ENCODE measurements at regions not wholly inside any gene's neighbourhood (a gene's known extent, or its start where the extent isn't known, plus 50 kb on each side); places are given as distances from the start of the nearest gene placed in this dataset.

DNA sequence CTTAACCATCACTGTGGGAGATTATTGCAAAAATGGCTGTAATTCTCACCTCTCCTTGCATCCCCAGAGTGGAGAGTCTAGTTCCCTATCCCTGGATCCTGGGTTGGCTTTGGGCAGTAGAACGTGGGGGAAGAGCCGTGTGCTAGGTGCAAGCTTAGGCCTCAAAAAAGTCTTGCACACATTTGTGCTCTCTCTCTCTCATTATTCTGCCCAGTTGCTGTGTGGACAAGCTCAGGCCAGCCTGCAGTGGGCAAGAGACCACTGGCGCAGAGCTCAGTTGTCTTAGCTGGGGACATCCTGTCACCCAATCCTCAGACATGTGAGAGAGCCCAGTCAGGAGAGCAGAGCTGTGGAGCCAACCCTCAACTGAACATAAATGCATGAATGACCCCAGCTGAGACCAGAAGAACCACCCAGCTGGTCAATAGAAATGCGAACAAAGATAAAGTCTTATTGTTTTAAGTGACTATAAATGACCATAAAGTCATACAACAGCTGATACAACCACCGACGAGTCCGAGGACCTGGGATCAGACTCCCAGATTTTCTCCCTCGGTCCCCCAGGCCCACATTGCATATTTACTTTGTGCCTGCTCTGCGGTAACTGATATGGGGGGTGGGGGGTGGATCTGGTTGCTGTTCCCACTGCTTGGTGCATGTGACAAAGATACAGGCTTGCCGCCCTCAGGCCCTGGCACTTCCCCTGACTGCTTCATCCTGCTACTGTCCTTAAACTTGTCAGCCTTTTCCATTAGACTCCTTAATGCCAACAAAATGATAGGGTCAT is 166.4 kb upstream of the MVB12B start:
- TF ChIP-seq, protein P1, sequence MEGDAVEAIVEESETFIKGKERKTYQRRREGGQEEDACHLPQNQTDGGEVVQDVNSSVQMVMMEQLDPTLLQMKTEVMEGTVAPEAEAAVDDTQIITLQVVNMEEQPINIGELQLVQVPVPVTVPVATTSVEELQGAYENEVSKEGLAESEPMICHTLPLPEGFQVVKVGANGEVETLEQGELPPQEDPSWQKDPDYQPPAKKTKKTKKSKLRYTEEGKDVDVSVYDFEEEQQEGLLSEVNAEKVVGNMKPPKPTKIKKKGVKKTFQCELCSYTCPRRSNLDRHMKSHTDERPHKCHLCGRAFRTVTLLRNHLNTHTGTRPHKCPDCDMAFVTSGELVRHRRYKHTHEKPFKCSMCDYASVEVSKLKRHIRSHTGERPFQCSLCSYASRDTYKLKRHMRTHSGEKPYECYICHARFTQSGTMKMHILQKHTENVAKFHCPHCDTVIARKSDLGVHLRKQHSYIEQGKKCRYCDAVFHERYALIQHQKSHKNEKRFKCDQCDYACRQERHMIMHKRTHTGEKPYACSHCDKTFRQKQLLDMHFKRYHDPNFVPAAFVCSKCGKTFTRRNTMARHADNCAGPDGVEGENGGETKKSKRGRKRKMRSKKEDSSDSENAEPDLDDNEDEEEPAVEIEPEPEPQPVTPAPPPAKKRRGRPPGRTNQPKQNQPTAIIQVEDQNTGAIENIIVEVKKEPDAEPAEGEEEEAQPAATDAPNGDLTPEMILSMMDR (IDR thresholded peaks at IDR 0.05; ENCODE audit: insufficient read depth, low read length): no peak
- no peak for TF ChIP-seq POLR2AphosphoS5 (IDR thresholded peaks at IDR 0.05; ENCODE audit: low read depth)
- TF ChIP-seq, protein P2, sequence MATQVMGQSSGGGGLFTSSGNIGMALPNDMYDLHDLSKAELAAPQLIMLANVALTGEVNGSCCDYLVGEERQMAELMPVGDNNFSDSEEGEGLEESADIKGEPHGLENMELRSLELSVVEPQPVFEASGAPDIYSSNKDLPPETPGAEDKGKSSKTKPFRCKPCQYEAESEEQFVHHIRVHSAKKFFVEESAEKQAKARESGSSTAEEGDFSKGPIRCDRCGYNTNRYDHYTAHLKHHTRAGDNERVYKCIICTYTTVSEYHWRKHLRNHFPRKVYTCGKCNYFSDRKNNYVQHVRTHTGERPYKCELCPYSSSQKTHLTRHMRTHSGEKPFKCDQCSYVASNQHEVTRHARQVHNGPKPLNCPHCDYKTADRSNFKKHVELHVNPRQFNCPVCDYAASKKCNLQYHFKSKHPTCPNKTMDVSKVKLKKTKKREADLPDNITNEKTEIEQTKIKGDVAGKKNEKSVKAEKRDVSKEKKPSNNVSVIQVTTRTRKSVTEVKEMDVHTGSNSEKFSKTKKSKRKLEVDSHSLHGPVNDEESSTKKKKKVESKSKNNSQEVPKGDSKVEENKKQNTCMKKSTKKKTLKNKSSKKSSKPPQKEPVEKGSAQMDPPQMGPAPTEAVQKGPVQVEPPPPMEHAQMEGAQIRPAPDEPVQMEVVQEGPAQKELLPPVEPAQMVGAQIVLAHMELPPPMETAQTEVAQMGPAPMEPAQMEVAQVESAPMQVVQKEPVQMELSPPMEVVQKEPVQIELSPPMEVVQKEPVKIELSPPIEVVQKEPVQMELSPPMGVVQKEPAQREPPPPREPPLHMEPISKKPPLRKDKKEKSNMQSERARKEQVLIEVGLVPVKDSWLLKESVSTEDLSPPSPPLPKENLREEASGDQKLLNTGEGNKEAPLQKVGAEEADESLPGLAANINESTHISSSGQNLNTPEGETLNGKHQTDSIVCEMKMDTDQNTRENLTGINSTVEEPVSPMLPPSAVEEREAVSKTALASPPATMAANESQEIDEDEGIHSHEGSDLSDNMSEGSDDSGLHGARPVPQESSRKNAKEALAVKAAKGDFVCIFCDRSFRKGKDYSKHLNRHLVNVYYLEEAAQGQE (IDR thresholded peaks at IDR 0.05; ENCODE audit: insufficient replicate concordance, low read depth): no peak
- TF ChIP-seq SPI1 (IDR thresholded peaks at IDR 0.05; ENCODE audit: borderline replicate concordance, low read depth): no peak
- no peak for TF ChIP-seq GABPA (IDR thresholded peaks at IDR 0.05; ENCODE audit: low read depth)

All from HL-60 (cell line).